OCI-LY1 (cell line): ENCODE measurements at regions not wholly inside any gene's neighbourhood (a gene's known extent, or its start where the extent isn't known, plus 50 kb on each side); places are given as distances from the start of the nearest gene placed in this dataset.

ENCODE experiments used
- H2AFZ ChIP-seq: fragments of 200-600 bp; sonication (generic), shearing (Covaris generic); 2 replicates; pipeline ENCODE4 v1.6.0; 2014; ENCODE audit warnings: antibody characterized with exemption, mild to moderate bottlenecking, low read length
- H3F3A ChIP-seq: fragments of 200-600 bp; sonication (generic), shearing (Covaris generic); 2 replicates; pipeline ENCODE4 v1.6.0; 2014; ENCODE audit warnings: mild to moderate bottlenecking, antibody characterized with exemption, low read length, moderate library complexity; ENCODE audit not compliant: insufficient read depth
- H3K27ac ChIP-seq: fragments of 200-600 bp; sonication (generic); 2 replicates; pipeline ENCODE4 v1.5.1; 2014; ENCODE audit warnings: low read length, mixed run types, mild to moderate bottlenecking, low read depth; ENCODE audit not compliant: poor library complexity, severe bottlenecking
- H3K27me3 ChIP-seq: fragments of 200-600 bp; sonication (generic); 2 replicates; pipeline ENCODE4 v1.6.0; 2014; ENCODE audit warnings: antibody characterized with exemption, mild to moderate bottlenecking, low read length, moderate library complexity; ENCODE audit not compliant: insufficient read depth
- H3K36me3 ChIP-seq: fragments of 200-600 bp; sonication (generic); 2 replicates; pipeline ENCODE4 v1.6.1; 2014; ENCODE audit warnings: mild to moderate bottlenecking, antibody characterized with exemption, low read length, moderate library complexity, mixed read lengths; ENCODE audit not compliant: insufficient read depth
- H3K4me1 ChIP-seq: fragments of 200-600 bp; sonication (generic); 2 replicates; pipeline ENCODE4 v1.5.1; 2014; ENCODE audit warnings: mild to moderate bottlenecking, low read length, moderate library complexity; ENCODE audit not compliant: insufficient read depth, severe bottlenecking
- H3K4me2 ChIP-seq: fragments of 200-600 bp; sonication (generic), shearing (Covaris generic); 2 replicates; pipeline ENCODE4 v1.6.1; 2014; ENCODE audit warnings: low read length
- H3K4me3 ChIP-seq: fragments of 200-600 bp; sonication (generic); 2 replicates; pipeline ENCODE4 v1.5.1; 2014; ENCODE audit warnings: low read length, low read depth, mild to moderate bottlenecking, mixed read lengths; ENCODE audit not compliant: poor library complexity, severe bottlenecking
- H3K79me2 ChIP-seq: fragments of 200-600 bp; shearing (Covaris generic); 2 replicates; pipeline ENCODE4 v1.6.1; 2016; ENCODE audit warnings: mixed run types, low read length, mixed read lengths; ENCODE audit not compliant: insufficient read depth
- H3K9ac ChIP-seq: fragments of 200-600 bp; sonication (generic), shearing (Covaris generic); 2 replicates; pipeline ENCODE4 v1.6.1; 2014; ENCODE audit warnings: mild to moderate bottlenecking, low read length, mixed read lengths
- H3K9me2 ChIP-seq: fragments of 200-600 bp; sonication (generic), shearing (Covaris generic); 2 replicates; pipeline ENCODE4 v1.6.1; 2014; ENCODE audit warnings: low read depth, mild to moderate bottlenecking, low read length, mixed read lengths
- H3K9me3 ChIP-seq: fragments of 200-600 bp; shearing (Covaris generic); 2 replicates; pipeline ENCODE4 v1.6.1; 2014; ENCODE audit warnings: low read length, mixed read lengths
- H4K20me1 ChIP-seq: fragments of 200-600 bp; sonication (generic), shearing (Covaris generic); 2 replicates; pipeline ENCODE4 v1.6.0; 2016; ENCODE audit warnings: mild to moderate bottlenecking, low read length; ENCODE audit not compliant: insufficient read depth
- CTCF ChIP-seq: fragments of 200-600 bp; sonication (generic), shearing (Covaris generic); IDR thresholded peaks from 2 replicates; pipeline ENCODE4 v1.5.1; 2017; ENCODE audit warnings: mild to moderate bottlenecking, antibody characterized with exemption, low read length, moderate library complexity, mixed read lengths
- EZH2 ChIP-seq: fragments of 200-600 bp; sonication (generic), shearing (Covaris generic); IDR thresholded peaks from 2 replicates; pipeline ENCODE4 v1.8.0; 2017; ENCODE audit warnings: borderline replicate concordance, mixed run types, mild to moderate bottlenecking, antibody characterized with exemption, low read length, moderate library complexity, mixed read lengths

- H3K36me3 ChIP-seq, result no peaks in the 10 kb centered on the region
- no peak overlapping the region for H3K4me3 ChIP-seq
- no peaks in the 10 kb centered on the region for H3K27me3 ChIP-seq
- no peak overlapping the region for H3K27ac ChIP-seq
- no peaks in the 10 kb centered on the region for H3K79me2 ChIP-seq
- H3K9me2 ChIP-seq, result no peaks in the 10 kb centered on the region
- no peak overlapping the region for H3K4me2 ChIP-seq
- H3F3A ChIP-seq, result no peaks in the 10 kb centered on the region
- TF ChIP-seq EZH2 (no peak), CTCF (no peak)
- no peak overlapping the region for H3K9ac ChIP-seq
- no peaks in the 10 kb centered on the region for H3K4me1 ChIP-seq
- no peak overlapping the region for H2AFZ ChIP-seq
- no peaks in the 10 kb centered on the region; the same call in 1 of the 2 replicates for H3K9me3 ChIP-seq
- no peaks in the 10 kb centered on the region for H4K20me1 ChIP-seq
These were observed 329.8 kb upstream of the NAALADL2 start for GRCh38 chr3:174529298-174529697.

- no peak overlapping the region for H3K4me2 ChIP-seq
- H3K9me3 ChIP-seq, result no peaks in the 10 kb centered on the region; the same call in 1 of the 2 replicates
- no peaks in the 10 kb centered on the region for H4K20me1 ChIP-seq
- TF ChIP-seq CTCF (no peak), EZH2 (no peak)
- H3K27me3 ChIP-seq, result no peaks in the 10 kb centered on the region
- H3K79me2 ChIP-seq, result no peaks in the 10 kb centered on the region
- no peaks in the 10 kb centered on the region for H3K36me3 ChIP-seq
- no peak overlapping the region for H3K9ac ChIP-seq
- H2AFZ ChIP-seq, result no peak overlapping the region
- H3K4me1 ChIP-seq, result no peaks in the 10 kb centered on the region
- H3K9me2 ChIP-seq, result no peaks in the 10 kb centered on the region
- no peaks in the 10 kb centered on the region for H3F3A ChIP-seq
- no peak overlapping the region for H3K4me3 ChIP-seq
- no peak overlapping the region for H3K27ac ChIP-seq
These were observed 327.7 kb upstream of the NAALADL2 start for GRCh38 chr3:174531262-174531982.

GRCh38 chr3:174532216-174532615 lies 326.9 kb upstream of the NAALADL2 start:
- no peak overlapping the region for H3K27ac ChIP-seq
- H3K27me3 ChIP-seq, result no peaks in the 10 kb centered on the region
- H3K4me1 ChIP-seq, result no peaks in the 10 kb centered on the region
- no peak overlapping the region for H3K9ac ChIP-seq
- H3K4me3 ChIP-seq, result no peak overlapping the region
- no peaks in the 10 kb centered on the region; the same call in 1 of the 2 replicates for H3K9me3 ChIP-seq
- H3K79me2 ChIP-seq, result no peaks in the 10 kb centered on the region
- no peaks in the 10 kb centered on the region for H3F3A ChIP-seq
- no peaks in the 10 kb centered on the region for H3K36me3 ChIP-seq
- H2AFZ ChIP-seq, result no peak overlapping the region
- H3K4me2 ChIP-seq, result no peak overlapping the region
- H4K20me1 ChIP-seq, result no peaks in the 10 kb centered on the region
- no peaks in the 10 kb centered on the region for H3K9me2 ChIP-seq
- no peak for TF ChIP-seq CTCF
- no peak for TF ChIP-seq EZH2
